ENCODE measurements at regions not wholly inside any gene's neighbourhood (a gene's known extent, or its start where the extent isn't known, plus 50 kb on each side); places are given as distances from the start of the nearest gene placed in this dataset.

GRCh38 chr5:3343211-3343610 lies 252.4 kb upstream of the IRX1 start:
- Histone ChIP-seq H3K27ac (ENCODE audit: low read depth) (no peak overlapping the region), H2AFZ (no peak overlapping the region), H3K4me3 (no peak overlapping the region), H3K4me2 (no peak overlapping the region), H4K20me1 (replicated peaks; ENCODE audit: insufficient read depth) (no peaks in the 10 kb centered on the region), H3K79me2 (replicated peaks; ENCODE audit: insufficient read depth) (no peaks in the 10 kb centered on the region), H3K36me3 (ENCODE audit: insufficient read depth) (no peaks in the 10 kb centered on the region), H3K27me3 (ENCODE audit: insufficient read depth) (no peaks in the 10 kb centered on the region), H3K9me2 (ENCODE audit: insufficient read depth) (no peaks in the 10 kb centered on the region), H3K4me1 (ENCODE audit: insufficient read depth) (no peaks in the 10 kb centered on the region), H3F3A (replicated peaks; ENCODE audit: low read depth) (no peaks in the 10 kb centered on the region)
- Mint-ChIP-seq H3K4me3 (no peak overlapping the region), H3K27me3 (ENCODE audit: insufficient read depth, low read depth, poor library complexity) (peaks cover 3% of the 10 kb centered on the region), H3K27ac (no peak overlapping the region), H3K9me3 (peaks cover 9% of the 10 kb centered on the region; the same call in 1 of the 3 replicates), H3K4me1 (no peaks in the 10 kb centered on the region), H3K36me3 (ENCODE audit: low read depth) (no peaks in the 10 kb centered on the region)
- no peak for TF ChIP-seq EZH2phosphoT487 (IDR thresholded peaks at IDR 0.05; ENCODE audit: unreplicated experiment)
- TF ChIP-seq, protein P1, sequence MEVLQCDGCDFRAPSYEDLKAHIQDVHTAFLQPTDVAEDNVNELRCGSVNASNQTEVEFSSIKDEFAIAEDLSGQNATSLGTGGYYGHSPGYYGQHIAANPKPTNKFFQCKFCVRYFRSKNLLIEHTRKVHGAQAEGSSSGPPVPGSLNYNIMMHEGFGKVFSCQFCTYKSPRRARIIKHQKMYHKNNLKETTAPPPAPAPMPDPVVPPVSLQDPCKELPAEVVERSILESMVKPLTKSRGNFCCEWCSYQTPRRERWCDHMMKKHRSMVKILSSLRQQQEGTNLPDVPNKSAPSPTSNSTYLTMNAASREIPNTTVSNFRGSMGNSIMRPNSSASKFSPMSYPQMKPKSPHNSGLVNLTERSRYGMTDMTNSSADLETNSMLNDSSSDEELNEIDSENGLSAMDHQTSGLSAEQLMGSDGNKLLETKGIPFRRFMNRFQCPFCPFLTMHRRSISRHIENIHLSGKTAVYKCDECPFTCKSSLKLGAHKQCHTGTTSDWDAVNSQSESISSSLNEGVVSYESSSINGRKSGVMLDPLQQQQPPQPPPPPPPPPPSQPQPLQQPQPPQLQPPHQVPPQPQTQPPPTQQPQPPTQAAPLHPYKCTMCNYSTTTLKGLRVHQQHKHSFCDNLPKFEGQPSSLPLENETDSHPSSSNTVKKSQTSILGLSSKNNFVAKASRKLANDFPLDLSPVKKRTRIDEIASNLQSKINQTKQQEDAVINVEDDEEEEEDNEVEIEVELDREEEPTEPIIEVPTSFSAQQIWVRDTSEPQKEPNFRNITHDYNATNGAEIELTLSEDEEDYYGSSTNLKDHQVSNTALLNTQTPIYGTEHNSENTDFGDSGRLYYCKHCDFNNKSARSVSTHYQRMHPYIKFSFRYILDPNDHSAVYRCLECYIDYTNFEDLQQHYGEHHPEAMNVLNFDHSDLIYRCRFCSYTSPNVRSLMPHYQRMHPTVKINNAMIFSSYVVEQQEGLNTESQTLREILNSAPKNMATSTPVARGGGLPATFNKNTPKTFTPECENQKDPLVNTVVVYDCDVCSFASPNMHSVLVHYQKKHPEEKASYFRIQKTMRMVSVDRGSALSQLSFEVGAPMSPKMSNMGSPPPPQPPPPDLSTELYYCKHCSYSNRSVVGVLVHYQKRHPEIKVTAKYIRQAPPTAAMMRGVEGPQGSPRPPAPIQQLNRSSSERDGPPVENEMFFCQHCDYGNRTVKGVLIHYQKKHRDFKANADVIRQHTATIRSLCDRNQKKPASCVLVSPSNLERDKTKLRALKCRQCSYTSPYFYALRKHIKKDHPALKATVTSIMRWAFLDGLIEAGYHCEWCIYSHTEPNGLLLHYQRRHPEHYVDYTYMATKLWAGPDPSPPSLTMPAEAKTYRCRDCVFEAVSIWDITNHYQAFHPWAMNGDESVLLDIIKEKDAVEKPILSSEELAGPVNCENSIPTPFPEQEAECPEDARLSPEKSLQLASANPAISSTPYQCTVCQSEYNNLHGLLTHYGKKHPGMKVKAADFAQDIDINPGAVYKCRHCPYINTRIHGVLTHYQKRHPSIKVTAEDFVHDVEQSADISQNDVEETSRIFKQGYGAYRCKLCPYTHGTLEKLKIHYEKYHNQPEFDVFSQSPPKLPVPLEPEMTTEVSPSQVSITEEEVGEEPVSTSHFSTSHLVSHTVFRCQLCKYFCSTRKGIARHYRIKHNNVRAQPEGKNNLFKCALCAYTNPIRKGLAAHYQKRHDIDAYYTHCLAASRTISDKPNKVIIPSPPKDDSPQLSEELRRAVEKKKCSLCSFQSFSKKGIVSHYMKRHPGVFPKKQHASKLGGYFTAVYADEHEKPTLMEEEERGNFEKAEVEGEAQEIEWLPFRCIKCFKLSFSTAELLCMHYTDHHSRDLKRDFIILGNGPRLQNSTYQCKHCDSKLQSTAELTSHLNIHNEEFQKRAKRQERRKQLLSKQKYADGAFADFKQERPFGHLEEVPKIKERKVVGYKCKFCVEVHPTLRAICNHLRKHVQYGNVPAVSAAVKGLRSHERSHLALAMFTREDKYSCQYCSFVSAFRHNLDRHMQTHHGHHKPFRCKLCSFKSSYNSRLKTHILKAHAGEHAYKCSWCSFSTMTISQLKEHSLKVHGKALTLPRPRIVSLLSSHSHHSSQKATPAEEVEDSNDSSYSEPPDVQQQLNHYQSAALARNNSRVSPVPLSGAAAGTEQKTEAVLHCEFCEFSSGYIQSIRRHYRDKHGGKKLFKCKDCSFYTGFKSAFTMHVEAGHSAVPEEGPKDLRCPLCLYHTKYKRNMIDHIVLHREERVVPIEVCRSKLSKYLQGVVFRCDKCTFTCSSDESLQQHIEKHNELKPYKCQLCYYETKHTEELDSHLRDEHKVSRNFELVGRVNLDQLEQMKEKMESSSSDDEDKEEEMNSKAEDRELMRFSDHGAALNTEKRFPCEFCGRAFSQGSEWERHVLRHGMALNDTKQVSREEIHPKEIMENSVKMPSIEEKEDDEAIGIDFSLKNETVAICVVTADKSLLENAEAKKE (CRISPR knock-in tag; IDR thresholded peaks at IDR 0.05): no peak
- ATAC-seq (no peak), DNase-seq (ENCODE audit: low spot score) (no peak)

GRCh38 chr5:3342271-3343100 lies 253.1 kb upstream of the IRX1 start:
- no peaks in the 10 kb centered on the region for H3K4me1 Mint-ChIP-seq
- H3K27ac Mint-ChIP-seq: no peak overlapping the region
- H3K36me3 Mint-ChIP-seq (ENCODE audit: low read depth): no peaks in the 10 kb centered on the region
- no peaks in the 10 kb centered on the region for H3K79me2 ChIP-seq (replicated peaks; ENCODE audit: insufficient read depth)
- no peaks in the 10 kb centered on the region for H3K4me1 ChIP-seq (ENCODE audit: insufficient read depth)
- no peak overlapping the region for H3K4me2 ChIP-seq
- no peaks in the 10 kb centered on the region for H4K20me1 ChIP-seq (replicated peaks; ENCODE audit: insufficient read depth)
- H3K4me3 ChIP-seq: no peak overlapping the region
- ATAC-seq (no peak), DNase-seq (ENCODE audit: low spot score) (no peak)
- H3K9me3 Mint-ChIP-seq: peaks cover 6% of the 10 kb centered on the region; the same call in 1 of the 3 replicates
- H3K36me3 ChIP-seq (ENCODE audit: insufficient read depth): no peaks in the 10 kb centered on the region
- no peak overlapping the region for H3K27ac ChIP-seq (ENCODE audit: low read depth)
- no peak overlapping the region for H2AFZ ChIP-seq
- H3K27me3 Mint-ChIP-seq (ENCODE audit: insufficient read depth, low read depth, poor library complexity): peaks cover 3% of the 10 kb centered on the region
- no peaks in the 10 kb centered on the region for H3K27me3 ChIP-seq (ENCODE audit: insufficient read depth)
- H3K9me2 ChIP-seq (ENCODE audit: insufficient read depth): no peaks in the 10 kb centered on the region
- H3F3A ChIP-seq (replicated peaks; ENCODE audit: low read depth): no peaks in the 10 kb centered on the region
- H3K4me3 Mint-ChIP-seq: no peak overlapping the region
- TF ChIP-seq STAT1 (IDR thresholded peaks at IDR 0.05; ENCODE audit: unreplicated experiment) (no peak), EZH2 (IDR thresholded peaks at IDR 0.05; ENCODE audit: low read depth, unreplicated experiment) (no peak), ZNF331 (CRISPR knock-in tag; IDR thresholded peaks at IDR 0.05; ENCODE audit: low read depth) (no peak), EZH2phosphoT487 (IDR thresholded peaks at IDR 0.05; ENCODE audit: unreplicated experiment) (no peak), CTCF (conservative IDR thresholded peaks at IDR 0.05; ENCODE audit: low read depth in 2 of 2) (no peak), POLR2AphosphoS5 (IDR thresholded peaks at IDR 0.05; ENCODE audit: low read depth) (no peak), JUNB (IDR thresholded peaks at IDR 0.05; ENCODE audit: unreplicated experiment) (no peak)
- TF ChIP-seq, protein P2, sequence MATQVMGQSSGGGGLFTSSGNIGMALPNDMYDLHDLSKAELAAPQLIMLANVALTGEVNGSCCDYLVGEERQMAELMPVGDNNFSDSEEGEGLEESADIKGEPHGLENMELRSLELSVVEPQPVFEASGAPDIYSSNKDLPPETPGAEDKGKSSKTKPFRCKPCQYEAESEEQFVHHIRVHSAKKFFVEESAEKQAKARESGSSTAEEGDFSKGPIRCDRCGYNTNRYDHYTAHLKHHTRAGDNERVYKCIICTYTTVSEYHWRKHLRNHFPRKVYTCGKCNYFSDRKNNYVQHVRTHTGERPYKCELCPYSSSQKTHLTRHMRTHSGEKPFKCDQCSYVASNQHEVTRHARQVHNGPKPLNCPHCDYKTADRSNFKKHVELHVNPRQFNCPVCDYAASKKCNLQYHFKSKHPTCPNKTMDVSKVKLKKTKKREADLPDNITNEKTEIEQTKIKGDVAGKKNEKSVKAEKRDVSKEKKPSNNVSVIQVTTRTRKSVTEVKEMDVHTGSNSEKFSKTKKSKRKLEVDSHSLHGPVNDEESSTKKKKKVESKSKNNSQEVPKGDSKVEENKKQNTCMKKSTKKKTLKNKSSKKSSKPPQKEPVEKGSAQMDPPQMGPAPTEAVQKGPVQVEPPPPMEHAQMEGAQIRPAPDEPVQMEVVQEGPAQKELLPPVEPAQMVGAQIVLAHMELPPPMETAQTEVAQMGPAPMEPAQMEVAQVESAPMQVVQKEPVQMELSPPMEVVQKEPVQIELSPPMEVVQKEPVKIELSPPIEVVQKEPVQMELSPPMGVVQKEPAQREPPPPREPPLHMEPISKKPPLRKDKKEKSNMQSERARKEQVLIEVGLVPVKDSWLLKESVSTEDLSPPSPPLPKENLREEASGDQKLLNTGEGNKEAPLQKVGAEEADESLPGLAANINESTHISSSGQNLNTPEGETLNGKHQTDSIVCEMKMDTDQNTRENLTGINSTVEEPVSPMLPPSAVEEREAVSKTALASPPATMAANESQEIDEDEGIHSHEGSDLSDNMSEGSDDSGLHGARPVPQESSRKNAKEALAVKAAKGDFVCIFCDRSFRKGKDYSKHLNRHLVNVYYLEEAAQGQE (IDR thresholded peaks at IDR 0.05; ENCODE audit: unreplicated experiment): no peak
